B cell (primary cell): ENCODE measurements at regions not wholly inside any gene's neighbourhood (a gene's known extent, or its start where the extent isn't known, plus 50 kb on each side); places are given as distances from the start of the nearest gene placed in this dataset.

Source experiments
- CTCF ChIP-seq: fragments of 200-600 bp; IDR thresholded peaks from one replicate; pipeline ENCODE4 v1.8.0; 2022; ENCODE audit warnings: antibody characterized with exemption, mild to moderate bottlenecking
- EZH2 ChIP-seq: IDR thresholded peaks from 2 replicates; pipeline ENCODE4 v1.6.1; 2012; ENCODE audit warnings: borderline replicate concordance, low read depth, mild to moderate bottlenecking, moderate library complexity, low read length; ENCODE audit not compliant: insufficient read depth, poor library complexity, severe bottlenecking

DNA sequence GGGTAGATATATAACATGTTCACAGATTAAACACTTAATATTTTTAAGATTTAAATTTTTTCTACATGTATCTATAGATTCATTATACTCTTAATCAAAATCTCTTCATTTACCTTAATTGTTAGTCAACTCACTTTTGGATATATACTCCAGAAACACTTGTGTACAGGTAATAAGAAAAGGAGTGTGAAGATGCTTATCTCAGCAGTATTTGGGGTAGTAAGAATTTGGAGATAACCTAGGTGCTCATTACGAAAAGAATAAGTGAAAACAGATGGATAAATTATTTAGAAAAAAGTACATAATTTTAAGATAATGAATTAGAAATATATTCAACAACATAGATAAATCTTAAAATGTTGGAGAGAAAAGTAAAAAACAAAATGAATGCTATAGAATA lies 226.5 kb upstream of the PLSCR5 start:
- TF ChIP-seq CTCF (no peak), EZH2 (no peak)
